HG02840 (cell line): ENCODE measurements at regions not wholly inside any gene's neighbourhood (a gene's known extent, or its start where the extent isn't known, plus 50 kb on each side); places are given as distances from the start of the nearest gene placed in this dataset.

Source experiments
- ATAC-seq: cut with Tn5 transposase; IDR thresholded peaks from one replicate; pipeline ENCODE4 v1.9.1; 2021; ENCODE audit warnings: mild to moderate bottlenecking, moderate library complexity, moderate number of reproducible peaks; ENCODE audit not compliant: unreplicated experiment, low FRiP score

DNA sequence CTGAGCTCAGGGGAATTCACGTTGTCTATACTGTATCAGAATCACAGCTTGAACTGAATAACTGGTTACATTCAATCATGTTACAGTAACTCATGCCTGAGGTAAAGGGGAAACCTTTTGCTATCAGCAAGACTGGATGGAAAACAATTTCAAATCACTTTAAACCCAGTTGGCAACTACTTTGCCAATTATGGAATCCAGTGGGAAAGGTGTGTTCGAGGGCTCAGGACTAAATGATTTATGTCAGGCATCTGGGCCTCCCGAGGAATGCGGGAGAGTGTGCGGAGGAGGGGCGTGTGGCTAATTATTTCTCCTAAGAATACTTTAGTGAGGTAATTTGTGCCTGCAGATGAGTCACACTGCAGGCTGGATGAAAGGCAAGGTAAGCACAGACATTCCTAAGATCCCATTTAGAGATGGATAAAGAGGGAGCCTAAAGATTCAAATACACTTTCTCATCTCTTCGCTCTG, 100.1 kb downstream of the HRH4 start:
- no peak for ATAC-seq

DNA sequence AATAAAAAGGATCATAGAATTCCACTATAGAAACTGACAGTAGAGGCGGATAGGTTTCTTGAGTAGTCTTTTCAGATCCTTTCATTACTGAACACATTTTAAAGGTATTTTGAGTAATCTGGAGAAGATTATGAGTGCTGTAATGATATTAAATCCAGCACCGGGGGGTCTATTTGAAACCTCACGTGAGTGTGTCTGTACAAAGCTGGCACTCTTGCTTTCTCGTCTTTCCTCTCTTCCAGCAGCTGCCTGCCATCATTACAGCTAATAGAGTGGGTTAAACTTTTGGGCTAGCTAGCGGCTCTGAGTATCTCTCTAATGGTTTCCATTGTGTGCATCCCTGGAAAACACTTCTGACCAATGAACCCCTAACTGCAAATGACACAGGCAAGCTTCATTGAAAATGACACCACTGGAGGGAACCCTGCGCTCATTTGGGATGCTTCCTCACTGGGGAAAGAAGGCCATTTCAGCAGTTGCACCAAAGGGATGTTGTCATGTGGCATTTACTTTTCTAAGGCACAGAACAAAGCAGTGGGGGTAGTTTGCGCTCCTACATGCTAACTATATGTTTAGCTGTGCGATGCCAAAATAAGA, 101.0 kb downstream of the HRH4 start:
- ATAC-seq, result no peak

DNA sequence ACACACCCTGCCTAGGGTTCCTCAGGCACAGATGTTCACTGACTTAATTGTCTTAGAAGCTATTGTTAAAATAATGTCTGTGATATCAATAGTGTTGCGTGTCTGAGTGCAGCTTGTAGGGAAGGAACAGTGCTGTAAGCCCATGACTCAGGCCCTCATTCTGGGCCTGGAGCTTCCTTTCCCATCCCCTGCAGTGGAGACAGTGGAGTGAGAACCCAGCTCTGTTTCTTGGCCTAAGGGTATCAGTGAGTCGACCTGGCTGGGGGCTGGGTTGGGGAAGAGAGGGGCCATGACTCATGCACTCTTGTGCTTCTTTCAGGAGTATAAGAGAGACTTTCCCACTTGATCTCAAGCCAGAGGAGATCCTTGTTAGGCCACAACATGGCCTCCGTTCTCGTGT, 106.8 kb downstream of the HRH4 start:
- no peak for ATAC-seq

DNA sequence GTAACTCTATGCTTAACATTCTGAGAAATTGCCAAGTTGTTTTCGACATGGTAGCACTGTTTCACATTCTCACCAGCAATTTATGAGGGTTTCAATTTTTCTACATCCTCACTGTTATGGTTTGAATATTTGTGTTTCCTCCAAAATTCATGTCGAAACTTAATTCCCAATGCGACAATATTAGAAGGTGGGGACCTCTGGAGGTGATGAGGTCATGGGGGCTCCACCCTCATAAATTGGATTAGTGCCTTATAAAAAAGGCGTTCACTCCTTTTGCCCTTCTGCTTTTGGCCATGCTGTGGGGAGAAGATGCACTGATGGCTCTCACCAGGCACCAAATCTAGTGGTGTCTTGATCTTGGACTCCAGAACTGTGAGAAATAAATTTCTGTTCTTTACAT, 110.3 kb downstream of the HRH4 start:
- no peak for ATAC-seq

DNA sequence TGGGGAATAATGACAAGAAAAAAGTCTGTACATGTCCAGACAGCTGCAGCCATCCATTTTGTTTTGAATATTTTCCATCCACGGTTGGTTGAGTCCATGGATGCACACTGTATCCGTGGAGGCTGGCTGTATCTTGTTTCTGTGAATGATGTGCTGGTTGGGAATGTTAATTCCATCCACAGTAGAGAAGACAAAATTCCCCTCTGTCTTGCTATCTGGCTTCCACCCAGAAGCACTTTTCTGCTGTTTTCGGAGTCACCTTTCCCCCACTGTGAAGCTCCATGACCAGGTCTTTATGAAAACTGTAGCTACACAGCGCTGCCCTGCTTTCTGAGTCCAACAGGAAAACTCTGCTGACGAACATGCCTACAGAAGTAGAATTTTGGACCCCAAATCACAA, 122.3 kb downstream of the HRH4 start:
- ATAC-seq, result no peak

DNA sequence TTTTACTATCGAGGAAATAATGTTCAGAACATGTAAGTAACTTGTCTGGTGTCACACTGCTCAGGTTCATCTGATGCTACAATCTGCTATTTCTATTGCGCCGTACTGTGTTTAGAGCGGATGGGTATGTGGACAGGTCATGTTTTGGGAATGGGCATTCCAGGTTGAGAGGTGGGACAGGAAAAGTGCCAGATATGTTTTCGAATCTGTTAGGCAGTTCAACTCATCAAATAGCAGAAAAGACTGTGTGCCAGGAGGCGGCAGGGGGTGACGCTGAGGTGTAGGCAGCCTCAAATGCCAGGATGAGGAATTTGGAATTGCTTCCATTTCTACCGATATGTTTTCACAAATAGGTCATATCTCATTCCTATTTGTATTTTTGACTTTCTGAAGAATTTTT, 123.8 kb downstream of the HRH4 start:
- ATAC-seq, result no peak

DNA sequence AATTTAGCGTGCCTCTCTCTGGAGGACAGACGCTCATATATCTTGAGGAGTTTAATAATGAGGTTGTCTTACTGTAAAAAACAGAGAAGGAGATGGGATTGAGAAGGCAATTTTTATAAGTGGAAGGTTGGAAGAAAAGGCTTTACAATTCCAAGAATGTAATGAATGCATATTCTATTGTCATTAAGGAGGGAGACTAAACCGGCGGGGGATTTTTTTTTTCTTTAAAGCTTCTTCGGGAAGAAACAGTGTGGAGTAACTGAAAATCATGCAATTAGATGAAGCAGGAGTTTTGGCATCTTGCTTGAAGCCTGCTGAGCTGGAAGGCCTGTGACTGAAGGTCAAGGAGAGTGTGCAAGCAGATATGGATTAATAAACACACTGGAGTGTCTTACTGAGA, 124.4 kb downstream of the HRH4 start:
- no peak for ATAC-seq

DNA sequence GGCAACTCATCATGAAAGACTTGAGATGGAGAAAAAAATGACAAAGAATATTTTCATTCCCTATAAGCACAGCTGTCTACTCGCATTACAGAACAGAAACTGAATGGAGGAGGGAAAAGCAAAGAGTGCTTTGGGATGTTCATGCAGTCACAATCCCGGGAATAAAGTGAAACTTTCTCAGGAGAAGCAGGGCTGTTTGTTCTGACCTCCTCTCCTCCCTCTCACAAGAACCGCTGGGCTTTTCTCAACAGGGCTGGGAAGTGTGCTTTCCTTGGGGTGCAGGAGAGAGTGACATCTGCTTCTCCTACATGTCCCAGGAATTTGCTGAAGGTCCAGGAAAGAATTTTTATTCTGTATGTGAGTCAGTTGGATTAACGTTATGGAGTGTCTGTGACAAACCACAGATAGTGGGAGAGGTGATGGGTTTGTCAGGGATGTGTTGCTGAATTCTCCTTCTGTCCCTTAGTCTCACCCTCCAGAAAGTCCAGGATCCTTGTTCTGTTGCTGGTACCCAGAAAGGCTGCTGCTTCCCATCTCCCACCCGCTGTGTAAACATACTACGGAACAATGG, 125.6 kb downstream of the HRH4 start:
- no peak for ATAC-seq

DNA sequence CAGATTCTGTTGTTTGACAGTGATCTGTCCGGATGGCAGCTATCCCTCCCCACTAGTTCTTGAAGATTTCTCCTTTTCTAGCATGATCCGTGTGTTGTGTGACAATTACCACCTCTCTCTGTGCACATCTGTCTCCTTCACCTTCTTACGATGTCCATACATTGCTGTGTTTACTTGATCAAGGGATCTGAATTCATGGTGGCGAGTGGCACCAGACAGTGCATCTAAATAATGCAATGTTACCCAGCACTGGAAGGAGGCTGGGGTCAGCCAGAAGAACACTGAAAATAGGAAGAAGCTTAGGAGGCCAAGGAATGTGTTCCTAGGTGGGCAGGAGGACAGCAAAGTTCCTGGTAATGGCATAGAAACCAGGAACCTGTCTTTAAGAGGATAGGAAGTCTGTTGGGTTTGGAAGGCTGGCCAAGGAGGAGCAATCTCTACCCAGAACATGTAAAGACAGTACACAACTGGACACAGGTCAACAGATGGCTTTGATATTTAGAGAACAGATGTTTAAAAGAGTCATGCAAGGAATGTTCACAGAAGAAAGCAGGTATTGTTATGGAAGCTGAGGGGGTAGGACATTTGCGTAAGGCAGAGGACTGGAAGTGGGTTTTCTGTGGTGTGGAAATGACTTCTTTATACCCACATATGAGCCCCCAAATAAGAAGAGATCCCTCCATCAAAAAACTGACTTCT, 126.4 kb downstream of the HRH4 start:
- no peak for ATAC-seq

DNA sequence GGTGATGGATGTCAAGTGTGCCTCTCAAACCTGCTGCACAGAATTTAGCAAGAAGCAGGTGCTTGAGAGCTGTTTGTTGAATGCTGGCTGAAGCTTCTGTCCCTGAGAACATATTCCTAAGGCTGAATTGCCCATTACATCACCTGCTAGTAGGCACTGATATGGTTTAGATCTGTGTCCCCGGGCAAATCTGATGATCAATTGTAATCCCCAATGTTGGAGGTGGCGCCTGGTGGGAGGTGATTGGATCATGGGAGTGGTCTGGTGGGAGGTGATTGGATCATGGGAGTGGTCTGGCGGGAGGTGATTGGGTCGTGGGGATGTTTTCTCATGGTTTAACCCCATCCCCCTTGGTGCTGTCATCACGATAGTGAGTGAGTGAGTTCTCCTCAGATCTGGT, 128.0 kb downstream of the HRH4 start:
- no peak for ATAC-seq

DNA sequence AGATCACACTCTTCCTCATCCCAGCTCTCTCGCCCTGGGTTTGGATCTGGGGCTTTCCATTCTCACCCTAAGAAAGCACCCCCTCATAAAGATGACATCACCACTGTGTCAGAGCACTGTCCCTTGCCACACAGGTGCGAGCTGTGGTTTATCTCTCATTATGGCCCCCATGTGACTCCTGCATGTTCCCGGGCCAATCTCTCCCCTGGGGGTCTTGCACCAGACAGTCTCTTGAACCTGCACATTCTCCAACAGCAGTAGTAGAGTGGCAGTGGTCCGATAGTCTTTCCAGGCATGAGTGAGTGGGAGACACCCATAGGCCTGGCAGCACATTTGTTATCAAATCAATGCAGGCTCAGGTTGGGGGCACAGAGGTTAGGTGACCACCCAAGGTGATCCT, 130.5 kb downstream of the HRH4 start:
- no peak for ATAC-seq

DNA sequence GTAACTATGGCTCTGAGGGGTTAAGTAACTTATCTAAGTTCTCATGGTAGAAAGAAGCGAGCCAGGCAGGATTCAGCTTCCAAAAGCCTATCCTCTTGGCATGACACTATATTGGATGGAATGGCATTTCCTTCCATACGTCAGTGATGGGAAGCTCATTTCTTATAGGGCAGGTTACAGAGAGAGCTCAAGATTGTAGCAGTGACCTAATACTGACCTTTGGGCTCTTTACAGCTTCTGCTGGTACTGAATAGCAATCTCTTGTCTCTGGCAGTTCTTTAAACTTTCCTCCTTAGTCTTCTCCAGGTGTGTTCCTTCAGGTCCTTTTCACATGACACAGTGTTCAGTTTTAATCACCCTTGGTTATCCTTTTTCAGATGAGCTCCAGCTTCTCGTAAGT, 133.0 kb downstream of the HRH4 start:
- ATAC-seq, result no peak

DNA sequence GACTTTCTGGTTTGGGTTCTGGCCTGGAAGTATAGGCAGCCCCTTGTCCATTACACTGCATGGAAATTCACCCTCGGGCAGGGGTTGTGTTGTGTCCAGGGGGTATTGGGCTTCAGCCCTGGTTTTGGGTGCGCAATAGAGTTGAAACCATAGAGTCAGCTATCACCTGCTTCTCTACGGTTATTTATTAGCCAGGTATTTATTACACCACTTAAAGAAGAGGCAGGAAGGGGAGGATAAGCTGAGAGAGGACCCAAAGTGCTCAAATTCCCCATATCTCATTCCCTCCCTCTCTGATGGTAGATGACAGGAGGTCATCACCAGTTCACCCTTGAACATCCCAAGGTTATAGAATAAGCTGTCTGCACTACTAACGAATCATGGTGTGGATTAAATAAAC, 133.4 kb downstream of the HRH4 start:
- no peak for ATAC-seq

DNA sequence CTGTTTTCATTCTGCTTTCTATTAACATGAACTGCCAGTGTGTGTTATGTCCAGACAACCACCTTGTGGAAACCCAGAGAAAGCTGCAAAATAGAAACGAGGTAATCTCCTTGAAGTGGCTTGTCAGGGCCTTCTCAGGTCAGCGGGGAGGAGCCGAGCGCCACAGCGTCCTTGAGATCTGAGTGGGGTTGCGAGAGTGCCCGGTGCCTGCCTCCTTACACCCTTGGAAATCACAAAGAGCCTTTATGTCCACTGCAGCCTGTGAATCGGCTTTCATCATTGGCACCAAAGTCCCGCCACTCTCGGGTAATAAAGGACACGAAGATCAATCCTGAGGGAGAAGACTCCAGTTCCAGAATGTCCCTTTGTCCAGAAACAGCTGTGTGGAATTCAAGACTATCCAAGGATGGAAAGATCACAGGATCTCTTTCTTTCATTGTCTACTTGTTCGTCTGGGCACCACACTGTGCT, 135.2 kb downstream of the HRH4 start:
- no peak for ATAC-seq

DNA sequence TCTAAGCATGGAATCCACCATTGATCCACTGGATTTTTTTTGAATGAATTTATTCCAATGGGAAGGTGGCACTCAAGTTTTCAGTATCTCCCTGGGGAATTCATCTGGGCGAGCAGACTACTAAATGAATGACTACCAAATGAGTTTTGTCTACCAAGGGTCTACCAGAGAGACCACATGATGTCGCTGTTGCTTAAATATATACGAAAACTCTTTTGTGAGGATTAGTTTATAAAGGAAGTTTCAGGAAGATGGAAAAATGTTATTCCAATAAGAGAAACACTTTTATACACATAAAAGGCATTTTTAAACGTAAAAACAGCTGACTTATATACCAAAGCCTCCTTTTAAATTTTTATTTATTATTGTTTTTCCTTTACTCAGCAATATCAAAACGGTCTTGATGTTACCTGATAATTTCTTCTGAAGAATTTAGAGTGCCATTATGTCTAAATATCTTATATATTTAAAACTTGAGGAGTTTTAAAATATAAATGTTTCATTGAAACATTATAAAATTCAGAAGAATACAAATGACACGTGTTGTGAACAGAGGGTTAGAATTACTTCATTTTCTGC, 139.7 kb downstream of the HRH4 start:
- no peak for ATAC-seq

DNA sequence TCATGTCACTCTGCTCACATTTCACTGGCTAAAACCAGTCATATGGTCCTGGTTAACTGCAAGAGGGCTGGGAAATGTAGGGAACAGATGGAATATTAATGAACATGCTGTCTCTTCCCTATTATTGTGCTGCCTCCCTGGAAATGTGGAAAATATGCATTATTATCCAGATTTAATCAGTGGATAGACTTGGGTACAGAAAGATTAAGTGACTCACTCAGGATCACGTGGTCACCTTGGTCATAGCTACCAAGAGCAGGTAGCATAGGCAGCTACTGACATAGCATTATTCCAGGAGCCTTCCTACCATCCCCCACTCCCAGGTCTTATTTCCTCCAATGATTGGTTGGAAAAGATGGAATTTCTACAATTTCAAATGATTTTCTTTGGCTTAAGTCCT, 141.1 kb downstream of the HRH4 start:
- no peak for ATAC-seq

DNA sequence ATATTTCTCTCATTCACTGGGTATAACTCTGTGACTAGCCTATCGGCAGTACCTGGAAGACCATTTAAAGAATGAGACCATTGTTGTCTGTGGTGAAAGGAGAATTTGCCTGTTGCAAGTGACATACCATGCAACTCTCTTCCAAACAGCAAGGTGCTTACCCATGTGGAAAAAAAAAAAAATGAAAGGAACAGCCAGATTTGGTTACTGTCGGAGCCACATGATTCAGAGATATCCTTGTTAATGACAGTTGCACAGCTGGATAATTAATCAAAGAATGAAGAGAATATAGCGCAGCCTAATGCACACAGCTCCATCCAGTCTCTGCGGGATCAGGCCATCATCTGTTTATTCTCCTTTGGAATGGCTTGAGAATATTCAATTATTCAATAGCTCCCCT, 141.8 kb downstream of the HRH4 start:
- ATAC-seq, result no peak

DNA sequence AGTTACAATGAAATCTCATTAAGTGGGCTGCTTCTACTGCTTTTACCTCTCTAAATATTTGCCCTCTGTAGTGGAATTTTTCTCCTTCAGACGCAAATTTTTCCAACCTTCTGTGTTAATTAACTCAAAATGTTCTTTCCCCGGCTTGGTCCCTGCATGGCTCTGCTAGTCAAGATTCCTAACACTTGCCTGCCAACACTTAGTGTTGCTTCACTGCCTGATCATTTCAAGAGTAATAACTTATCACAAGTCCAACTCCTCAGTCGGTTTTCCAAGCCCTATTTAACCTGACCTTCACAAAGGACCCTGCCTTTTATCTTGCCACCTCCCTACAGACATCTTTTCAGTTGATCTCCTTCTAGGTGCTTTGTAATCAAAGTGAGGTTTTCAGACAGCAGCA, 142.7 kb downstream of the HRH4 start:
- ATAC-seq, result no peak

DNA sequence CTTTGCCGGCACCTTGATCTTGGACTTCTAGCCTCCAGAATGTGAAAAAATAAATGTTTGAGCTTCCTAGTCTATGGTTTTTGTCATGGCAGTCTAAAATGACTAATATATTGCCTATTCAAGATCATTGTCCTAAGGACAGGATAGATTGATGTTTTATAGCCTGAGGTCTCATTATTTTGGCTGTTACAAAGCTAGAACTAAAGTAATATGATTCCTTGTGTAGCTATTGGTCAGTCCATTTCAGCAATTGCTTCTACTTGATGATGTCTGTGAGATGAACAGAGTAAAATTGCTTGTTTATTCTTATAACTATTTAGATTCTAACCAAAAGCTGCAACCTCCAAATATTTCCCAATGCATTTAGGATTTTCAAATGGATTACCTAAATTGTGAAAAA, 145.0 kb downstream of the HRH4 start:
- no peak for ATAC-seq

DNA sequence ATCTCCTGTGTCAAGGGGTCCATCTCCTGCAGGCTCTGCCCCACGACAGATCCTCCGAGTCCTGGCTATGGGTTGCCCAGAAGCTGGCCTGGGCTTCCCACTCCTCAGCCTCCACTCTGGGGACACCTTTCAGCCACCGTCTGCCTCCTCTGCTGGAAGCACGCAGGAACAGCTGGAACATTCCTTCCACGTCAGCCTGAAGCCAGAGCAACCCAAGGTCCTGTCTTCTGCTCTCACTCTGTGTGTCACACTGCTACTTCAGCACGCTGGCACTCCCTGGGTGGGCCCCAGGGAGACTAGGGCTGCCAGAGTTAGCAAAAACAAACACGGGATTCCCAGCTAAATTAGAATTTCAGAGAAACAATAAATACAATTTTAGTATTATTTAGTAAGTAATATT, 148.8 kb downstream of the HRH4 start:
- no peak for ATAC-seq

DNA sequence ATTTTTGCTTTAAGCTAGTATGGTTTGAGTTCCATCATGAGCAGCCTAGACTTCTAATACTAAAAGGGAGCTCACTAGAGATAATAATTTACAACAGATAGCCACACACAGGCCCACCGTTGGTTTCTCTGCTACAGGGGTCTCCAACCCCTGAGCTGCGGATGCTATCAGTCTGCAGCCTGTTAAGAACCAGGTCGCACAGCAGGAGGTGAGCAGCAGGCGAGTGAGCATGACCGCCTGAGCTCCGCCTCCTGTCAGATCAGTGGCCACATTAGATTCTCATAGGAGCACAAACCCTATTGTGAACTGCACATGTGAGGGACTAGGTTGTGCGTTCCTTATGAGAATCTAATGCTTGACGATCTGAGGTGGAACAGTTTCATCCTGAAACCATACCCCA, 150.6 kb downstream of the HRH4 start:
- ATAC-seq, result no peak
